AG10803 (cell line): ENCODE measurements at regions not wholly inside any gene's neighbourhood (a gene's known extent, or its start where the extent isn't known, plus 50 kb on each side); places are given as distances from the start of the nearest gene placed in this dataset.

ENCODE experiments used
- DNase-seq: peaks from one replicate; pipeline ENCODE4 v3.0.0; 2010; ENCODE audit warnings: low read depth
- H3K4me3 ChIP-seq: 2 replicates; pipeline ENCODE4 v1.5.1; 2011; ENCODE audit warnings: mild to moderate bottlenecking, low read length, control low read depth
- TF ChIP-seq, protein P1 (sequence below): conservative IDR thresholded peaks from 2 replicates; pipeline ENCODE4 v1.5.1; 2011; ENCODE audit warnings: mild to moderate bottlenecking, low read length, control low read depth, inconsistent platforms

- TF ChIP-seq, protein P1, sequence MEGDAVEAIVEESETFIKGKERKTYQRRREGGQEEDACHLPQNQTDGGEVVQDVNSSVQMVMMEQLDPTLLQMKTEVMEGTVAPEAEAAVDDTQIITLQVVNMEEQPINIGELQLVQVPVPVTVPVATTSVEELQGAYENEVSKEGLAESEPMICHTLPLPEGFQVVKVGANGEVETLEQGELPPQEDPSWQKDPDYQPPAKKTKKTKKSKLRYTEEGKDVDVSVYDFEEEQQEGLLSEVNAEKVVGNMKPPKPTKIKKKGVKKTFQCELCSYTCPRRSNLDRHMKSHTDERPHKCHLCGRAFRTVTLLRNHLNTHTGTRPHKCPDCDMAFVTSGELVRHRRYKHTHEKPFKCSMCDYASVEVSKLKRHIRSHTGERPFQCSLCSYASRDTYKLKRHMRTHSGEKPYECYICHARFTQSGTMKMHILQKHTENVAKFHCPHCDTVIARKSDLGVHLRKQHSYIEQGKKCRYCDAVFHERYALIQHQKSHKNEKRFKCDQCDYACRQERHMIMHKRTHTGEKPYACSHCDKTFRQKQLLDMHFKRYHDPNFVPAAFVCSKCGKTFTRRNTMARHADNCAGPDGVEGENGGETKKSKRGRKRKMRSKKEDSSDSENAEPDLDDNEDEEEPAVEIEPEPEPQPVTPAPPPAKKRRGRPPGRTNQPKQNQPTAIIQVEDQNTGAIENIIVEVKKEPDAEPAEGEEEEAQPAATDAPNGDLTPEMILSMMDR = no peak
- DNase-seq = no peak
- H3K4me3 ChIP-seq = no peak overlapping the region
Measured at GRCh38 chr18:26689226-26689879, 141.0 kb upstream of the KCTD1 start.

DNA sequence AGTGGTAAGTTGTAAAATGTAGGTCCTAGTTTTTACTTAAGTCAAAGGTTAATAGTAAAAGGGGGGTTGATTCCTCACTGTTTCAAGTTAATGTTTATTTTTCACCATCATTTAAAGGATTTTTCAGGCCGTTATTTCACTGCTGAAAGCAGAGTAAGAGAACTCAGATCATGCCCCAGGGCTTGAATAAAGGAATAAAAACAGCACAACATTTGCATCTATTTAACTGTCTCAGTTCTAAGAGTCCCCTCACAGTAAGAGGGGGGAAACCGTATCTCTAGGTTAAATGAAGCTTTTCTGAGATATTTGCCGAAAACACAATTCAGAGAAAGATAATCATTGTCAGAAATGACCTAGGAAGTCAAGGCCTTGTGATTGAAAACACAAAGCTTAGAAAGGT lies 138.2 kb upstream of the KCTD1 start:
- H3K4me3 ChIP-seq = no peak overlapping the region
- TF ChIP-seq, protein P1 = no peak
- no peak for DNase-seq

DNA sequence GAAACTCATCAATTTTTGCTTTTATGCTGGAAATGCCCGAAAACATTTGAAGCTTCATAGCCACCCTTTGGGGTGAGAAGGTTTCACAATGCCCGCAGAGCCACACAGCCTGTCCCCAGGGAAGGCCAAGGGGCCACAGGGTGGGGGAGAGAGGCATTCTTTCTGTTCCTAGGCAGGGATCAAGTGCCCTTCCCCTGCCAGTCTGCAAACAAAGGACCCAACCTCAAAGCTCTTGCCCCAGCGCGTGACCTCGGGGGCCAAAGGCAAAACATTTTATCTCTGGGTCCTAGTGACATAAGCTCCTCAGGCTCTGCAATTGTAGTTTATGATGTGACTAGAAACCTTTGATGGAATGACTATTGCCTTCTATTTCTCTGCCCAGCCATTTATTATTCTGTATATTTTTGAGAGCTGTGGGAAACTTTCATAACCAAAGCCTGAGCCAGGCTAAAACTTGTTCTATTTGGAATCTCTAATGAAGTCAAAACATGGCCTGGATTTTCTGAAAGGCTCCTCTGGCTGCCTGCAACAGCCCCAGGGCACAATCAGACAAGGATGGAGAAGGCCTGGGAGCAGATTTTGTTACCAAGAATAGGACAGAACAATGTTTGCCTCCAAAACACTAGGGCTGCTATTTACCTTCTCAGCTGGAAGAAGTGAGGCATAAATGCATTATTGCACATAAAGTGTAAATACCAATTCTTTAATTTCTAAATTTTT lies 137.2 kb upstream of the KCTD1 start:
- DNase-seq = no peak
- TF ChIP-seq, protein P1 = no peak
- no peak overlapping the region for H3K4me3 ChIP-seq

- TF ChIP-seq, protein P1 = no peak
- H3K4me3 ChIP-seq = no peak overlapping the region
- no peak for DNase-seq
Measured at GRCh38 chr18:26677957-26678356, 129.6 kb upstream of the KCTD1 start.

DNA sequence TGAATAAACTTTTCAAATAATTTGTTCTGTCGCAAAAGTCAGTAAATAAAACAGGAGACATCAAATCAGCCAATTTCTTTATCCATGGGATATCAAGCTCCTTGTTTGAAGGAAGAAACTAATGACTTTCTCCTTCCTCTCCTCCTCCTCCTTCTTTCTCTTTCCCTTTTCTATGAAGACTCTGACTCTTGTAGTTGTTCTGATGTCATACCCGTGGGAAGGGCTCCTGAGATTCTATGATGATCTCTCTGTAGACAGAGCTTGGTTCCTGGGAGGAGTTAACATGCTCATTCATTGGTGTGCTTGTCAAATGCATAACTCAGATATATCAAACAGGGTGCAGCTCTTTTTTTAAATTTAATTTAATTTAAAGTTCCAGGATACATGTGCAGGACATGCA lies 118.7 kb upstream of the KCTD1 start:
- TF ChIP-seq, protein P1 = no peak
- DNase-seq = no peak
- H3K4me3 ChIP-seq = no peak overlapping the region

GRCh38 chr18:26662996-26663395 lies 114.6 kb upstream of the KCTD1 start:
- H3K4me3 ChIP-seq = no peak overlapping the region
- TF ChIP-seq, protein P1 = no peak
- no peak for DNase-seq
